SKM-1 treated with dmso at 0.1 percent for 144 hours (cell line): ENCODE measurements at regions not wholly inside any gene's neighbourhood (a gene's known extent, or its start where the extent isn't known, plus 50 kb on each side); places are given as distances from the start of the nearest gene placed in this dataset.
A peak's percentile ranks its signal among the peaks of the same experiment; 100 is the strongest.

Experiments used
- DNase-seq: peaks from one replicate; lab custom pipeline; 2025; ENCODE audit not compliant: unreplicated experiment; lab: John Stamatoyannopoulos, UW

DNA sequence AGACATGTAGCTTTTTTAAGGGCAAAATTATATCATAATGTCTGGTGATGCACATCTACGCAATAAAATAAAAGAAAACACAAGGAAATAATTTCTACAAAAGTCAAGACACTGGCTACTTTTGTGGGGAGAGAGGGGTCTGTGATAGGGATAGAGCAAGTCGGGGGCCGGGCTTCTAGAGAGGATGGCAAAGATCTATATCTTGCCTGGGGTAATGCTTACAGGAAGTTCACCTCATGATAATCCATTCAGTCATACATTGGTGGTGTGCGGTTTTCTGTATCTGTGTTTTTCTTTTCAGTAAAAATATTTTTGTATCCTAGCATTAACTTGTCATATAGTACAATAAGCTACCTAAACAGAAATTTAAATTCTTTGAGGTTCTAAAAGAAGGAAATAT, 178.8 kb downstream of the ARRDC4 start:
- no peak for DNase-seq

- no peak for DNase-seq
Measured at GRCh38 chr15:98142572-98142971, 182.1 kb downstream of the ARRDC4 start.

DNA sequence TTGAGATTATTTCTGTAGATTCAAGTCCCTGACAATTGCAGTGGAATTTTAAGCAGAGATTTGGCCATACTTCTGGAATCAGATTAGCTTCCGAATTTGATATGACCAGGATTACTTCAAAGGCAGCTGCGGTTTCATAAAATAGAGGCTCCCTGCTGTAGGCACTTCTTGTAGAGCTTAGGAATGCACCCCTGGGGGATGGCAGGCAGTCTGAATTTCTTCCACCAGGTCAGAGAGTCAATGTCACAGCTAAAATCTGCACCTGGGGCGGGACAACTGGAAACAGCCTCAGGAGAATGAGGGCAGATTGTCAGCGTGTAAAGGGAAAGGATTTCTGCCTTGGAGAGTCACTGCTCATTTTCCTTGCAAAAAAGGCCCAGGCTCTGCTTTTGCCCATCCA, 182.6 kb downstream of the ARRDC4 start:
- DNase-seq = no peak

DNA sequence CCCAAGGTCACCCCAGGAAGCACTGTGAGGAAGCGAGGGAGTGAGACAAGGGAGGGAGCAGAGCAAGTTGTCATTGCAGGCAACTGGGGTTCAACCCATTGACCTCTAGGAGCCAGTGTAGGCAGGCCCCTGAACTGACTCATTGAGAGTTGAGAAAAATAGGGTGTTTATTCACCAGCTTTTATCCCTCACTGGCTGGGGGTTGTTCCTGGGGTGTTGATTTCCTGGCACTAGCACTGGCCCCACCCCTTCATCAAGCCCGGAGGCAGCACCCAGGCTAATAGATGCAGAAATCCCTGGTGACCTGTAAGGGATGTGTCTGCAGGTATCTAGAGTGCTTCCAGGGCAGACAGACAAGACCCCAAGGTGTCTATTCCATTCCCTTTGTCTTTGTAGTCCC, 183.9 kb downstream of the ARRDC4 start:
- no peak for DNase-seq

GRCh38 chr15:98146031-98146820, 185.7 kb downstream of the ARRDC4 start:
- DNase-seq = no peak

GRCh38 chr15:98147415-98147814, 186.9 kb downstream of the ARRDC4 start:
- peak; percentile 76 for DNase-seq

- peak; percentile 37 for DNase-seq
Measured at GRCh38 chr15:98150084-98150483, 189.6 kb downstream of the ARRDC4 start.

DNA sequence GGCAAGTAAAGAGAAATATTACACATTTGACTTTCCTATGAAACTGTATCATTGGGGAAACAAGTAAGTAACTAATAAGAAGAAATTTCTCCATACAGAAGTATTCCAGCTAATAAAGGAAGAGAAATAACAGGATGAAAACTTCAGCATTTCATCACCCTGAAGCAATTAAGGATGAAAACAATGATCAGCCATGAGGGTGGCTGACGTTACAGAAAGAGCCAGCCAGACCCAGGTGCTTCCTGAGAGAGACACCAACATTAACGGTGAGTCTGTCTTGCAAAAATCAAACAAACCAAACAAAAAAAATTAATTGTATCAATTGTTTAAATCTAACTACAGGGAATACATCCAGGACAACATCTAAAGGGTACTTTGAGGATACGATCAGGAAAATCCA, 190.0 kb downstream of the ARRDC4 start:
- DNase-seq = no peak

DNA sequence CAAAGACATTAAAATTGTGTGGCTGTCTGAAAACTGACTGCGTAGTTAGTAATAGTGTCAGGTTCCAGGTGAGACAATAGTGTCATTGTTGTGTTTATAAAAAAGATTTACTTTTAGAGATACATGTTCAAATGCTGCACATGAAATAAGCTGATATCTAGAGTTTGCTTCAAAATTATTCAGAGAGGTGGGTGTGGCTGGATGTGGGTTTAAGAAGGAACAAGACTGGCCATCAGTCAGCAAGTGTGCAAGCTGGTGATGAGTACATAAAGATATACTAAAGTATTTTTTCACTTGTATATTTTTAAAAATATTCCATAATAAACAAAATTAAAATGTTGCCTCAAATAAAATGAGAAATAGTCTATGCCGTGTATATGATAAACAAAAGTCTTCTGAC, 190.6 kb downstream of the ARRDC4 start:
- no peak for DNase-seq

DNA sequence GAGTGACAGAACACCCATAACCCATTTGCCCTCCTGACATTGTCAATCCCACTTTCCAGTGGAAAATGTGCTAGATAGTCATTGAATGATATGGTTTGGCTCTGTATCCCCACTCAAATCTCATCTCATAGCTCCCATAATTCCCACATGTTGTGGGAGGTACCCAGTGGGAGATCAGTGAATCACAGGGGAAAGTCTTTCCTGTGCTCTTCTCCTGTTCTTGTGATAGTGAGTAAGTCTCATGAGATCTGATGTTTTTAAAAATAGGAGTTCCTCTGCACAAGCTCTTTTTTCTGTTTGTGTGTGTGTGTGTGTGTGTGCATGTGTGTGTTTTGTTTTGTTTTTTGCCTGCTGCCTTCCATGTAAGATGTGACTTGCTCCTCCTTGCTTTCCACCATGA, 191.7 kb downstream of the ARRDC4 start:
- no peak for DNase-seq

- DNase-seq = no peak
Measured at GRCh38 chr15:98154863-98155262, 194.4 kb downstream of the ARRDC4 start.

DNA sequence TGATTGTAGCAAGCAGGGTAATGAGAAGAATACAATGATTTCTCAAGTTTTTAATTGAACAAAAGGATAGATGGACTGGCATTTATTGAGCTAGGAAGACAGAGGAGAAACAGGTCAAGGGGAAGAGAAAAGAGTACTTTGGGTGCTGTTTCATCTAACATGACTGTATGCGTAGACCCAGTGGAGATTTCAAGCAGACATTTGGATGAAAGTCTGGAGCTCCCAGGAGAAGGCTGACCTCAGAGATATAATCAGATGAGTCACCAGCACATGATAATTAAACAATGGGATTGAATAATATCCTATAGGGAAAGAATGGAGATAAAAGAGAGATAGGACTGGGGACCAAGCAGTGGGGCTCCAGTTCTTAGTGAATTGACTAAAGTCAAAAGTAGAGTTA, 194.9 kb downstream of the ARRDC4 start:
- no peak for DNase-seq

DNA sequence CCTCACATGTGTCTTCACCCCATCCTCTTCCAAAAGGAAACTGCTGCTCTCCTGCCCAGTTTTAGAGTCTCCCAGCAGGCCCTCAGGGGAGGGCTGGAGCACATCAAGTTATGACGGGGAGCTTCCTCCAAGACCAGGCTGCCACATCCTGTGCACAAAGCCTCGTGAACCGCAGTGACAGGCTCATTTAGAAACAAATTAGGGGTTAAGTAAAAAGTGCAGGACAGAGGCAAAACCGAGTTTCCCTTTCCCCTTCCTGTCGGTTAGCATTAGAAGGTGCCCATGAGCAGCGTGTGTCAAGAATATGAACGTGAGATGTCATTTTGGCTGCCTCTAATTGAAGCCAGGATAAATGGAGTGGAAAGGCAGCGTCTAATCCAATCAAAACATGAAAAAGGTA, 199.7 kb downstream of the ARRDC4 start:
- DNase-seq = peak; percentile 92

DNA sequence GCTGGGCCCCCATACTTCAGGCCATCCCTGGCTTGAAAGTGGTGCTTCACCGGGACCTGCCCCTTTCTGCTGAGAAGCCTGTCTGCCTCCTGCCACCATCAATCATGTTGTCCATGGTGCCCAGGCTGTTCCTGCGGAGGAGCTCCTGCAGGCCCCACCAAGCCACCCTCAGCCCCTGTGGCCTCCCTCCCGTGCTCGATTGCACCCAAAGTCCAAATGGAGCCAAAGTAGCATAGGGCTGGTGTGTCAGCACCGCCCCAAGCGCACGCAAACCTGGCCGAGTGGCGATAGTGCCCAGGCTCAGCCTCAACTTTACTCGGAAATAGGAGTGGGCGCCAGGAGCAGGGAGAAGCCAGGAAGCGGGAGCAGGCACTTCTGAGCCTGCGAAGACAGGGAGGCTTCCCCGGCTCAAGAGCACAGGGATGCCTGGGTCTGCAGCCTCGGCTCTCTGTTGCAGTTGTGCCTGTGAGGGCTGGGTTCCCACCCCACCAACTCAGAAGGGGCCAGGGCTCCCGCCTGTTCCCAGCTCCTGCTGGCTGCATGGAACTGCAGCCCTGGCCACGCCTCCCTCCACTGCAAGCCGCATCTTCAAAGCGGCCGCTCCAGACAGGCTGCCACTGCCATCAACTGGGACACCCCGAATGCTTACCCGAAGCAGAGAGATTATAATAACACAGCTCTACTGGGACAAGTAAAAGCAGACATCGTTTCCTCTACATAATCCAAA, 203.0 kb downstream of the ARRDC4 start:
- DNase-seq = no peak

- DNase-seq = no peak
Measured at GRCh38 chr15:98164571-98164970, 204.1 kb downstream of the ARRDC4 start.

DNA sequence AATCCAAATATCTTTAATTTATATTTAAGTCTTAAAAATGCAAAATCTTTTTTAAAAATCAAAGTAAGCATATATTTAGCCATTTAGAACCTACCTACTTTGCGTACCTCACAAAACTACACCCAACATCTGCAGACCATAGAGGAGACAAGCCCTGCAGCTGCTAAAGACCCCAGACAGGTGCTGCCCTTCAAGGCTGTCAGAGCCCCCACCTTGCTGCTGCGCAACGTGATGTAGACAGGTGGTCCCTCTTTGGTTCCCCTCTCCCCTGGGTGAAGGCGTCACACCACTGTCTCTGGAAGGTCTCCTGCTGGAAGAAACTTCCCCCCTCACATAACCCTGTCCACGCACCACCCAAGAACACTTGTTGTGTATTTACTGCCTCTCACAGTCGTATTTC, 204.5 kb downstream of the ARRDC4 start:
- no peak for DNase-seq

DNA sequence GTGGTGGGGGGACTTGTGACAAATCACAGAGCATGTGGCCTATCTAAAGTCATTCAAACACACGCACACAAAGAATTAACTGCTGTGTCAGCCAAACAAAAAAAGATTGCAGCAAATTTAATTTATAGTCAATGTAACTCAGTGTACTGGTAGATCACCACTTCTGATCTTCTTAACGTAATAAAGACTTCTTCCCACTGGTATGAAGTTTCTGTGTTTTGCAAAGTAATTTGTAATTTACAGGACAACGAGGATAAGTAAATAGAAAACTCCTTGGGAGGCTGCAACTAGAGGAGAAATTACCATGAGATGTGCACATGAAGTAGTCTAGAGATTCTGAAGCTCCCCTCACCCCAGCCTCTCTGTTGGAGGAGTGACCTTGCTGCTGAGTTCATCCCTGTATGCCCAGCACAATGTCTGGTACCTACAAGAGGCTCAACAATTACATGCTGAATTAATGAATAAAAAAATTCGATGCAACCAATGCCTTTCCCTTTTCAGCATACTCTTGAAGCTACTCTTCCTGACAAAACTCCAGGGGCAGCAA, 207.3 kb downstream of the ARRDC4 start:
- DNase-seq = no peak

DNA sequence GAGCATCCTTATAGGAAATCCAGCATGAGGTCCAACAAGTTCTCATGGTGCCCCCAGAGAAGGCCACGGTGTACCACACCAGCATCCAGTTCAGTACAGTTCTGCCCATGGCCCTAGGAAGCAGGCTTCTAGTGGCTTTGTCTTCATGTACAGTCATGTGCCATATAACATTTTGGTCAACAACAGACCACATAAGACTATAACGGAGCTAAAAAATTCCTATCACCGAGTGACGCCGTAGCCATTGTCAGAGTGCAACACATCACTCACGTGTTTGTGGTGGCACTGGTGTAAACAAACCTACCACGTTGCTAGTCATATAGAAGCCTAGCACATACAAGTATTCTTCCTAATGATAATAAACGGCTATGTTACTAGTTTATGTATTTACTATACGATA, 209.0 kb downstream of the ARRDC4 start:
- DNase-seq = no peak

DNA sequence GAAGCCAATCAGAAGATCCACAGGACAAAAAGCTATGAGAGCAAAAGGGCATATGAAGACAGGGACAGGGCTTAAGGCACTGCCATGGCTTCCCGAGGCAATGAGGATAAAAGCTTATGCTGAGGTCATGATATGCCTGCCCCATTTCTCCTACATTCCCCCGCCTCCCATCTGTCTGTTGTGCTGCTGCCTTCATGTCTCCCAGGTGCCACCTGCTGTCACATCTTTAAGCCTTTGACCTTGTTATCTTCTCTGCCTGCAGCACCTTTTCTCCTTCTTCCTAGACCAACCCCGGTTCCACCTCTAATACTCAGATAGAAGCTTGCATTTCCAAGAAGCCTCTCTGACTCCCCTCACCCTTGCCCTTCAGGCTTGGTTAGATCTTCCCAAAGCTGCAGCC, 213.8 kb downstream of the ARRDC4 start:
- peak; percentile 21 for DNase-seq

- DNase-seq = no peak
Measured at GRCh38 chr15:98174841-98175240, 214.3 kb downstream of the ARRDC4 start.

DNA sequence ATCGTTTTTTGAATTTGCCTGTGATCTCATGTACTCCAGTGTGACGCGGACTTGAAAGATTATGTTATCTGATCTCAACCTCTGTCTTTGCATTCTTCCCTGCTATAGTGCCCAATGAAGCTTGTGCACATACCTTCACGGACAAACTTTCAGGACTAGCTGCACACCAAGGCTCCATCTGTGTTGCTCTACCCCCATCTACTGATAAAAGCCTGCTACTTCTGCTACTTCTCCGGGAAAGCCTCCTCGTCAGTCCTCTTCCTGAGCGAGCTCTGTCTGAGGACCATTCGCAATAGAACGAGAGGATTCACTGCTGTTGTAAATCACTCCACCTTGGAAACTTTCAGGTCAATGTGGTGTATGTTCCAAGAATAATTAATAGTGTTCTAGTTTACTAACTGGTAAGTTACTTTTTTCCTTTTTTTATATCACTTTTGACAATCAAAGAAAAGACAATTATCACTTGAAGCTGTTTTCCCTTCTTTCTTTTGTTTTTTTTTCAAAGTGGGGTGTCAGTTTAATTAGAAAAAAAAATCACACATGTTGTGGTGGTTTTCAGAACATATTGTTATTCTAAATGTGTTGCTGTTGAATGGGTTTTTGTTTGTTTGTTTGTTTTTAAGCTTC, 217.6 kb downstream of the ARRDC4 start:
- peak; percentile 75 for DNase-seq

- no peak for DNase-seq
Measured at GRCh38 chr15:98178861-98179260, 218.4 kb downstream of the ARRDC4 start.
